ENCODE measurements at regions not wholly inside any gene's neighbourhood (a gene's known extent, or its start where the extent isn't known, plus 50 kb on each side); places are given as distances from the start of the nearest gene placed in this dataset.
"Not testable (repeated sequence)": the region's sequence is repeated elsewhere in the genome, so short reads cannot be mapped to it uniquely, and the experiment has no call there.

- Histone ChIP-seq H3K4me1 (no peaks in the 10 kb centered on the region), H3K36me3 (no peaks in the 10 kb centered on the region), H3K27me3 (no peaks in the 10 kb centered on the region), H3K9me3 (no peaks in the 10 kb centered on the region), H3K27ac (no peak overlapping the region), H3K4me3 (no peak overlapping the region)
- intact Hi-C loops (cut with DNase I) = no loop called here
- no peak for TF ChIP-seq CTCF (IDR thresholded peaks at IDR 0.05)
- no peak for DNase-seq (ENCODE audit: low spot score in 2 of 2)
These were observed 124.7 kb downstream of the NPIPB5 start for GRCh38 chr16:22635357-22635761.

- Histone ChIP-seq H3K27me3 (no peaks in the 10 kb centered on the region), H3K9me3 (no peaks in the 10 kb centered on the region), H3K36me3 (no peaks in the 10 kb centered on the region), H3K4me3 (no peak overlapping the region), H3K27ac (no peak overlapping the region), H3K4me1 (no peaks in the 10 kb centered on the region)
- intact Hi-C loops (cut with DNase I) = no loop called here
- DNase-seq (ENCODE audit: low spot score in 2 of 2) = no peak
- TF ChIP-seq CTCF (IDR thresholded peaks at IDR 0.05) = no peak
These were observed 125.1 kb downstream of the NPIPB5 start for GRCh38 chr16:22635801-22636200.

DNA sequence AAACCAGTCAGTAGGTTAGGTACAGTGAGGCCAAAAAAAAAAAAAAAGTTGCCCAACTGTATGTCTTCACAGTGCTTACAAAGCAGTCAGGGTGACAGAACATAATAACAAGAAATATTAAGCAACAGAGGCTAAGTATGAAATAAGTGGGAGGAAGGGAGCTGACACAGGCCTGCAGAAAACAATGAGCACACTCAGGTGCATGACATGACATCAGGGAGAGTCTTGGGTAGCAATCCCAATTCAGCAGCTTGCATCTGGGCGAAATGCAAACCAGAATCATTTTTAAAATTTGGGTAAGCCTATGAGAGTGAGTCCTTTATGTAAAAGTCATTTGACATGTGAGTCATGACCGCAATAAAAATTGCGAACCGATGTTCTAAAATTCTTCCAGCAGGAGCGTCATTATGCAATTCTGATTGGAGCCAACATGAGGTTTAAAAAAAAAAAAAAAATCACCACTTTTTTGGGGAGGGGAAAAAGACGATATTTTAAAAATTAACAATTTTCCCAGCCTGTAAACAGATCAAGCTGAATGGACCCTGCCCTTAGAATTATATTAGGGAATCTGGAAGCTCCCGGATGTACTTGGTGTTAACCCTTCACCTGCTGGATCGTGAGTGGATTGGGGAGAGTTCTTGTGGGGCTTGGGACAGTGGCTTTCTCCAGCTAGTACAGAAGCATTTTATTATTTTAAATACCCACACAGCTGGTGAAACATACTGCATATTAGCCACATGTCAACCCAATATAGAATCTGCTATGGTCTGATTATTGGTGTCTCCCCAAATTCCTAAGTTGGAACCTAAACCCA lies 127.9 kb downstream of the NPIPB5 start:
- H3K9me3 ChIP-seq = no peaks in the 10 kb centered on the region
- no peak for TF ChIP-seq CTCF (IDR thresholded peaks at IDR 0.05)
- H3K36me3 ChIP-seq = no peaks in the 10 kb centered on the region
- H3K27ac ChIP-seq = no peak overlapping the region
- intact Hi-C loops (cut with DNase I) = no loop called here
- no peaks in the 10 kb centered on the region for H3K27me3 ChIP-seq
- no peaks in the 10 kb centered on the region for H3K4me1 ChIP-seq
- H3K4me3 ChIP-seq = no peak overlapping the region
- no peak for DNase-seq (ENCODE audit: low spot score in 2 of 2)

DNA sequence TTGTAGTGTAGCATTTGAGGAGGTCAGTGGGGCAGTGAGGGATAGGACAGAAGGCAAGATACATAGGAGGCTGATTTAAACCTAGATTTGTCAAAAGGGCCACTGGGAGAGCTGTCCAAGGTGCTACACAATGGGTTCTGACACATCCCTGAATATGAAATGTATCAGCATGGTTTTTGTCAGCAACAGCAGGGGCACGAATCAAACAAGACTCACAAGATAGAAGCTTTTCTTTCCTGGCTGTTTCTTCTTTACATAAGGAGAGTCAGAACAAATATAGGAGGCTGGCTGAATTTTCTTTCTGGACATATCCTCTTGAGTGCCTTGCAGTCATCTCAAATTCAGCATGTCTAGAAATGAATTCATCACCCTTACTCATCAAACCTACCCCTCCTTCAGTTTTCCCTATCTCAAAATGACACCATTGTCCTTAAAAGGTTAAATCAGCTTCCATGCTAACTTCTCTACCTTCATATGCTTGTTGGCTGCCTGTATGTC lies 130.5 kb downstream of the NPIPB5 start:
- Histone ChIP-seq H3K9me3 (no peaks in the 10 kb centered on the region), H3K36me3 (no peaks in the 10 kb centered on the region), H3K27ac (no peak overlapping the region), H3K4me3 (no peak overlapping the region), H3K4me1 (no peaks in the 10 kb centered on the region), H3K27me3 (no peaks in the 10 kb centered on the region)
- no peak for DNase-seq (ENCODE audit: low spot score in 2 of 2)
- intact Hi-C loops (cut with DNase I) = no loop called here
- TF ChIP-seq CTCF (IDR thresholded peaks at IDR 0.05) = no peak

GRCh38 chr16:22642416-22643088 lies 131.9 kb downstream of the NPIPB5 start:
- TF ChIP-seq CTCF (IDR thresholded peaks at IDR 0.05) = no peak
- Histone ChIP-seq H3K9me3 (no peaks in the 10 kb centered on the region), H3K4me1 (no peaks in the 10 kb centered on the region), H3K27me3 (no peaks in the 10 kb centered on the region), H3K4me3 (no peak overlapping the region), H3K36me3 (no peaks in the 10 kb centered on the region), H3K27ac (no peak overlapping the region)
- DNase-seq (ENCODE audit: low spot score in 2 of 2) = no peak
- intact Hi-C loops (cut with DNase I) = no loop called here

DNA sequence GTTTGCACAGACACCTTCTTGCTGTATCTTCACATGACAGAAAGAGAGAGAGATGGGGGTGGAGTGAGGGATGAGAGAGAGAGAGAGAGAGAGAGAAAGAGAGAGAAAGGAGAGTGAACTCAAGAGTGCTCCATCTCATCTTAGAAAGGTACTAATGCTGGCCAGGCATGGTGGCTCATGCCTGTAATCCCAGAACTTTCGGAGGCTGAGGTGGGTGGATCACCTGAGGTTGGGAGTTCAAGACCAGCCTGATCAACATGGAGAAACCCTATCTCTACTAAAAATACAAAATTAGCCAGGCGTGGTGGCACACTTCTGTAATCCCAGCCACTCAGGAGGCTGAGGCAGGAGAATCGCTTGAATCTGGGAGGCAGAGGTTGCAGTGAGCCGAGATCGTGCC lies 132.5 kb downstream of the NPIPB5 start:
- H3K4me1 ChIP-seq; H3K27me3 ChIP-seq; H3K36me3 ChIP-seq; H3K9me3 ChIP-seq; H3K4me3 ChIP-seq; intact Hi-C loops (cut with DNase I); DNase-seq (ENCODE audit: low spot score in 2 of 2); H3K27ac ChIP-seq: not testable (repeated sequence)
